Smooth muscle cell (in vitro differentiated cells): ENCODE measurements at regions not wholly inside any gene's neighbourhood (a gene's known extent, or its start where the extent isn't known, plus 50 kb on each side); places are given as distances from the start of the nearest gene placed in this dataset.

Source experiments
- DNase-seq: peaks from one replicate; lab custom pipeline; 2025; ENCODE audit not compliant: unreplicated experiment; lab: John Stamatoyannopoulos, UW
- H2AFZ ChIP-seq: fragments of 200-600 bp; sonication (generic); 2 replicates; pipeline ENCODE4 v1.6.0; 2016; ENCODE audit warnings: antibody characterized with exemption, low read depth, mild to moderate bottlenecking
- H3F3A ChIP-seq: fragments of 200-600 bp; sonication (generic); 2 replicates; pipeline ENCODE4 v1.6.0; 2017; ENCODE audit warnings: antibody characterized with exemption, low read depth
- H3K27ac ChIP-seq: fragments of 200-600 bp; sonication (generic); 2 replicates; pipeline ENCODE4 v1.5.1; 2016; ENCODE audit warnings: low read depth, mild to moderate bottlenecking
- H3K27me3 ChIP-seq: fragments of 200-600 bp; sonication (generic); 2 replicates; pipeline ENCODE4 v1.6.1; 2016; ENCODE audit warnings: low read depth, mild to moderate bottlenecking
- H3K36me3 ChIP-seq: fragments of 200-600 bp; sonication (generic); 2 replicates; pipeline ENCODE4 v1.5.1; 2016; ENCODE audit warnings: low read depth
- H3K4me1 ChIP-seq: fragments of 200-600 bp; sonication (generic); 2 replicates; pipeline ENCODE4 v1.5.1; 2016; ENCODE audit warnings: low read depth
- H3K4me2 ChIP-seq: fragments of 200-600 bp; sonication (generic); 2 replicates; pipeline ENCODE4 v1.6.0; 2016; ENCODE audit warnings: mild to moderate bottlenecking
- H3K4me3 ChIP-seq: fragments of 200-600 bp; sonication (generic); 2 replicates; pipeline ENCODE4 v1.5.1; 2016; ENCODE audit warnings: mild to moderate bottlenecking
- H3K79me2 ChIP-seq: fragments of 200-600 bp; sonication (generic); 2 replicates; pipeline ENCODE4 v1.6.0; 2016; ENCODE audit warnings: low read depth, mild to moderate bottlenecking
- H3K9ac ChIP-seq: fragments of 200-600 bp; sonication (generic); 2 replicates; pipeline ENCODE4 v1.6.0; 2016; ENCODE audit warnings: low read depth
- H3K9me3 ChIP-seq: fragments of 200-600 bp; sonication (generic); replicated peaks from 2 replicates; pipeline ENCODE4 v1.5.1; 2016; ENCODE audit warnings: low read depth
- H4K20me1 ChIP-seq: fragments of 200-600 bp; sonication (generic); 2 replicates; pipeline ENCODE4 v1.6.0; 2016; ENCODE audit warnings: low read depth
- CTCF ChIP-seq: fragments of 200-600 bp; sonication (generic); IDR thresholded peaks from 2 replicates; pipeline ENCODE4 v1.5.1; 2017; ENCODE audit warnings: borderline replicate concordance, mild to moderate bottlenecking, antibody characterized with exemption; ENCODE audit not compliant: insufficient read depth, poor library complexity, severe bottlenecking
- WGBS: methylation state at CpG from one replicate; pipeline ENCODE4 v1.1.7; 2016; ENCODE audit warnings: low lambda C conversion rate; 5-methylcytosine and 5-hydroxymethylcytosine counted together

GRCh38 chr4:55269470-55269869 lies 76.6 kb upstream of the SRD5A3 start:
- WGBS, result 95% methylated on average over 2 of the region's 2 CpGs
- H3K4me2 ChIP-seq, result no peak overlapping the region
- H3F3A ChIP-seq, result no peaks in the 10 kb centered on the region
- no peak overlapping the region for H3K27ac ChIP-seq
- no peaks in the 10 kb centered on the region for H3K4me1 ChIP-seq
- DNase-seq, result no peak
- H3K9ac ChIP-seq, result no peak overlapping the region
- no peaks in the 10 kb centered on the region for H3K36me3 ChIP-seq
- no peaks in the 10 kb centered on the region for H3K9me3 ChIP-seq
- H4K20me1 ChIP-seq, result no peaks in the 10 kb centered on the region
- no peak for TF ChIP-seq CTCF
- no peaks in the 10 kb centered on the region for H3K27me3 ChIP-seq
- no peaks in the 10 kb centered on the region for H3K79me2 ChIP-seq
- no peak overlapping the region for H2AFZ ChIP-seq
- H3K4me3 ChIP-seq, result no peak overlapping the region

- Histone ChIP-seq H3K79me2 (no peaks in the 10 kb centered on the region), H3K4me3 (no peak overlapping the region), H3K4me1 (no peaks in the 10 kb centered on the region), H4K20me1 (no peaks in the 10 kb centered on the region), H3K9ac (no peak overlapping the region), H3K4me2 (no peak overlapping the region), H2AFZ (no peak overlapping the region), H3K27me3 (no peaks in the 10 kb centered on the region), H3K36me3 (no peaks in the 10 kb centered on the region), H3K27ac (no peak overlapping the region), H3K9me3 (no peaks in the 10 kb centered on the region), H3F3A (no peaks in the 10 kb centered on the region)
- no peak for DNase-seq
- no peak for TF ChIP-seq CTCF
- WGBS, result 52% methylated on average over 4 of the region's 4 CpGs
Observed at GRCh38 chr4:55269995-55270394, 76.0 kb upstream of the SRD5A3 start.

- H4K20me1 ChIP-seq, result no peaks in the 10 kb centered on the region
- no peaks in the 10 kb centered on the region for H3F3A ChIP-seq
- H3K9me3 ChIP-seq, result no peaks in the 10 kb centered on the region
- H2AFZ ChIP-seq, result no peak overlapping the region
- H3K4me3 ChIP-seq, result no peak overlapping the region
- DNase-seq, result no peak
- H3K79me2 ChIP-seq, result no peaks in the 10 kb centered on the region
- H3K27ac ChIP-seq, result no peak overlapping the region
- WGBS, result 90% methylated on average over 2 of the region's 2 CpGs
- no peak overlapping the region for H3K9ac ChIP-seq
- no peaks in the 10 kb centered on the region for H3K27me3 ChIP-seq
- H3K4me2 ChIP-seq, result no peak overlapping the region
- no peaks in the 10 kb centered on the region for H3K4me1 ChIP-seq
- no peak for TF ChIP-seq CTCF
- no peaks in the 10 kb centered on the region for H3K36me3 ChIP-seq
Observed at GRCh38 chr4:55270481-55270880, 75.6 kb upstream of the SRD5A3 start.

- WGBS, result 84% methylated on average over 2 of the region's 2 CpGs
- Histone ChIP-seq H3K79me2 (no peaks in the 10 kb centered on the region), H3K27me3 (no peaks in the 10 kb centered on the region), H3K9me3 (no peaks in the 10 kb centered on the region), H3K36me3 (no peaks in the 10 kb centered on the region), H3K4me3 (no peak overlapping the region), H3K9ac (no peak overlapping the region), H2AFZ (no peak overlapping the region), H4K20me1 (no peaks in the 10 kb centered on the region), H3K27ac (no peak overlapping the region), H3K4me1 (no peaks in the 10 kb centered on the region), H3F3A (no peaks in the 10 kb centered on the region), H3K4me2 (no peak overlapping the region)
- DNase-seq, result no peak
- no peak for TF ChIP-seq CTCF
Observed at GRCh38 chr4:55272102-55272501, 73.9 kb upstream of the SRD5A3 start.
